ENCODE measurements at regions not wholly inside any gene's neighbourhood (a gene's known extent, or its start where the extent isn't known, plus 50 kb on each side); places are given as distances from the start of the nearest gene placed in this dataset.

GRCh38 chr7:125032943-125033342, 103.3 kb upstream of the POT1 start:
- Mint-ChIP-seq H3K9me3 (no peaks in the 10 kb centered on the region), H3K27ac (no peak overlapping the region), H3K4me1 (ENCODE audit: low read depth) (no peaks in the 10 kb centered on the region), H3K27me3 (ENCODE audit: low read depth) (no peaks in the 10 kb centered on the region), H3K4me3 (no peak overlapping the region), H3K36me3 (ENCODE audit: insufficient read depth in 2 of 2) (no peaks in the 10 kb centered on the region)
- ATAC-seq (replicated peaks in 1 of 2) (no peak), DNase-seq (no peak)

- no peak for DNase-seq
- H3K9me3 Mint-ChIP-seq: no peaks in the 10 kb centered on the region
- H3K4me1 Mint-ChIP-seq (ENCODE audit: low read depth): no peaks in the 10 kb centered on the region
- H3K4me3 Mint-ChIP-seq: no peak overlapping the region
- H3K36me3 Mint-ChIP-seq (ENCODE audit: insufficient read depth in 2 of 2): no peaks in the 10 kb centered on the region
- no peak overlapping the region for H3K27ac Mint-ChIP-seq
- no peak for ATAC-seq (replicated peaks in 1 of 2)
- no peaks in the 10 kb centered on the region for H3K27me3 Mint-ChIP-seq (ENCODE audit: low read depth)
Observed at GRCh38 chr7:125030756-125031387, 101.2 kb upstream of the POT1 start.

- H3K27me3 Mint-ChIP-seq (ENCODE audit: low read depth): no peaks in the 10 kb centered on the region
Observed at GRCh38 chr7:125025620-125026019, 96.0 kb upstream of the POT1 start.

GRCh38 chr7:125020801-125021200, 91.2 kb upstream of the POT1 start:
- Mint-ChIP-seq H3K9me3 (peaks cover 3 to 4% of the 10 kb centered on the region in 2 donors), H3K4me3 (no peak overlapping the region), H3K27ac (no peak overlapping the region), H3K4me1 (ENCODE audit: low read depth) (no peaks in the 10 kb centered on the region), H3K27me3 (ENCODE audit: low read depth) (no peaks in the 10 kb centered on the region), H3K36me3 (ENCODE audit: insufficient read depth in 2 of 2) (no peaks in the 10 kb centered on the region)
- no peak for ATAC-seq (replicated peaks in 1 of 2)
- DNase-seq: no peak

More at GRCh38 chr7:125025620-125026019, 96.0 kb upstream of the POT1 start:
- ATAC-seq (replicated peaks in 1 of 2) (no peak), DNase-seq (no peak)
- H3K27ac Mint-ChIP-seq: no peak overlapping the region
- peaks cover 3 to 4% of the 10 kb centered on the region in 2 donors for H3K9me3 Mint-ChIP-seq
- no peaks in the 10 kb centered on the region for H3K36me3 Mint-ChIP-seq (ENCODE audit: insufficient read depth in 2 of 2)
- H3K4me3 Mint-ChIP-seq: no peak overlapping the region
- no peaks in the 10 kb centered on the region for H3K4me1 Mint-ChIP-seq (ENCODE audit: low read depth)

- Mint-ChIP-seq H3K4me1 (ENCODE audit: low read depth) (no peaks in the 10 kb centered on the region), H3K27ac (no peak overlapping the region), H3K9me3 (peaks cover 0 to 3% of the 10 kb centered on the region in 2 donors), H3K36me3 (ENCODE audit: insufficient read depth in 2 of 2) (no peaks in the 10 kb centered on the region), H3K27me3 (ENCODE audit: low read depth) (no peaks in the 10 kb centered on the region), H3K4me3 (no peak overlapping the region)
- ATAC-seq (replicated peaks in 1 of 2) (no peak), DNase-seq (no peak)
Observed at GRCh38 chr7:125010540-125010939, 80.9 kb upstream of the POT1 start.

GRCh38 chr7:124996778-124997177, 67.2 kb upstream of the POT1 start:
- DNase-seq (no peak), ATAC-seq (replicated peaks in 1 of 2) (no peak)
- H3K4me3 Mint-ChIP-seq: no peak overlapping the region
- no peaks in the 10 kb centered on the region for H3K4me1 Mint-ChIP-seq (ENCODE audit: low read depth)
- no peaks in the 10 kb centered on the region for H3K36me3 Mint-ChIP-seq (ENCODE audit: insufficient read depth in 2 of 2)
- no peak overlapping the region for H3K27ac Mint-ChIP-seq
- peaks cover 4 to 6% of the 10 kb centered on the region in 2 donors for H3K9me3 Mint-ChIP-seq
- H3K27me3 Mint-ChIP-seq (ENCODE audit: low read depth): no peaks in the 10 kb centered on the region

GRCh38 chr7:124992851-124993562, 63.4 kb upstream of the POT1 start:
- Mint-ChIP-seq H3K9me3 (peaks cover 2 to 4% of the 10 kb centered on the region in 2 donors), H3K4me1 (ENCODE audit: low read depth) (no peaks in the 10 kb centered on the region), H3K4me3 (no peak overlapping the region), H3K27ac (no peak overlapping the region), H3K36me3 (ENCODE audit: insufficient read depth in 2 of 2) (no peaks in the 10 kb centered on the region), H3K27me3 (ENCODE audit: low read depth) (no peaks in the 10 kb centered on the region)
- DNase-seq: no peak
- no peak for ATAC-seq (replicated peaks in 1 of 2)

- no peaks in the 10 kb centered on the region for H3K4me1 Mint-ChIP-seq (ENCODE audit: low read depth)
Observed at GRCh38 chr7:124989911-124990310, 60.3 kb upstream of the POT1 start.

More at GRCh38 chr7:124989911-124990310, 60.3 kb upstream of the POT1 start:
- Mint-ChIP-seq H3K36me3 (ENCODE audit: insufficient read depth in 2 of 2) (no peaks in the 10 kb centered on the region), H3K4me3 (no peak overlapping the region), H3K27ac (no peak overlapping the region), H3K27me3 (ENCODE audit: low read depth) (no peaks in the 10 kb centered on the region), H3K9me3 (peaks cover 0 to 3% of the 10 kb centered on the region in 2 donors)
- DNase-seq (no peak), ATAC-seq (replicated peaks in 1 of 2) (no peak)
